Fibroblast of mammary gland (primary cell): ENCODE measurements at regions not wholly inside any gene's neighbourhood (a gene's known extent, or its start where the extent isn't known, plus 50 kb on each side); places are given as distances from the start of the nearest gene placed in this dataset.

Experiments
- DNase-seq: peaks from one replicate; pipeline ENCODE4 v3.0.0-alpha.2; 2010; ENCODE audit warnings: low read depth
- H3K4me3 ChIP-seq: 2 replicates; pipeline ENCODE4 v1.5.1; 2011; ENCODE audit warnings: low read depth, mild to moderate bottlenecking, low read length, moderate library complexity; ENCODE audit not compliant: control insufficient read depth
- TF ChIP-seq, protein P1 (sequence below): conservative IDR thresholded peaks from 2 replicates; pipeline ENCODE4 v1.5.1; 2011; ENCODE audit warnings: low read depth, low read length, inconsistent platforms; ENCODE audit not compliant: control insufficient read depth, insufficient read depth

DNA sequence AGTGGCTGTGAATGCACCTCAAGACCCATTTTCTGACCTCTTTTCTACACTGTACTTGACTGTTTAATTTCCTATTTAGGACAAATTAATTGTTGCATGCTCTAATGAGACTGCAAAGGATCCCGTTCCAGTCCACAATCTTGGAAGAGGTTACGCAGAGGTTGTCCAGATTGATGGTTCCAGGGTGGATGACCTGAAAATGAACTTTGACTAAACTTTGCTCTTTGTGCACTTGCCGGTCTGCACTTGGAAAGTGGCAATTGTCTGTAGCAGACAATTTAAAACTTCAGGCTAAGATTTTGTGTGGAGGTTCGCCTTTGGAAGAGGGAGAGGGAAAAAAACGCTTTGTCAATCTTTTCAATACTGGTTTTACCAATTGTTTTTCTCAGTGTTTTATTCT lies 267.8 kb downstream of the TMEM161B start:
- TF ChIP-seq, protein P1, sequence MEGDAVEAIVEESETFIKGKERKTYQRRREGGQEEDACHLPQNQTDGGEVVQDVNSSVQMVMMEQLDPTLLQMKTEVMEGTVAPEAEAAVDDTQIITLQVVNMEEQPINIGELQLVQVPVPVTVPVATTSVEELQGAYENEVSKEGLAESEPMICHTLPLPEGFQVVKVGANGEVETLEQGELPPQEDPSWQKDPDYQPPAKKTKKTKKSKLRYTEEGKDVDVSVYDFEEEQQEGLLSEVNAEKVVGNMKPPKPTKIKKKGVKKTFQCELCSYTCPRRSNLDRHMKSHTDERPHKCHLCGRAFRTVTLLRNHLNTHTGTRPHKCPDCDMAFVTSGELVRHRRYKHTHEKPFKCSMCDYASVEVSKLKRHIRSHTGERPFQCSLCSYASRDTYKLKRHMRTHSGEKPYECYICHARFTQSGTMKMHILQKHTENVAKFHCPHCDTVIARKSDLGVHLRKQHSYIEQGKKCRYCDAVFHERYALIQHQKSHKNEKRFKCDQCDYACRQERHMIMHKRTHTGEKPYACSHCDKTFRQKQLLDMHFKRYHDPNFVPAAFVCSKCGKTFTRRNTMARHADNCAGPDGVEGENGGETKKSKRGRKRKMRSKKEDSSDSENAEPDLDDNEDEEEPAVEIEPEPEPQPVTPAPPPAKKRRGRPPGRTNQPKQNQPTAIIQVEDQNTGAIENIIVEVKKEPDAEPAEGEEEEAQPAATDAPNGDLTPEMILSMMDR: no peak
- no peak overlapping the region for H3K4me3 ChIP-seq
- DNase-seq: no peak

- no peak for DNase-seq
- no peak overlapping the region for H3K4me3 ChIP-seq
- TF ChIP-seq, protein P1: no peak
These were observed 271.0 kb downstream of the TMEM161B start for GRCh38 chr5:87997662-87998061.

GRCh38 chr5:87966213-87966612 lies 302.4 kb downstream of the TMEM161B start:
- no peak for DNase-seq
- H3K4me3 ChIP-seq: no peak overlapping the region
- TF ChIP-seq, protein P1: no peak

DNA sequence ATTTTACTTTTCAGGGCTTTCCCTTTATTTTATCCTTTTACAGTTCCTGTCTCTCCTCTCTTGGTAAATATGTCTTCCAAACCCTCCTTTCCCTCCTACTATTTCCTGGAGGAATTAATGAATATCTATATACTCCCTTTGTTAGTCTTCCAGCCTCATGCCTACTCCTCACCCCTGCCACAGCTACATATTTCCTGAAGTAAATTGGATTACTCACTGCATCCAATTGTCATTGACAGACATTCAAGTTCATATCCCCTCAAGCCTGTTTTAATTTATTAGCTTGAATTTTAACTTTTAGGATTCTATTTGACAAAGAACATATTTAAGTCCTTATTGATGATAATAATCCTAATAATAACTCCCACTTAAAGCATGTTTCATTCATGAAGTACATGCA lies 314.5 kb downstream of the TMEM161B start:
- H3K4me3 ChIP-seq: no peak overlapping the region
- TF ChIP-seq, protein P1: no peak
- DNase-seq: no peak

DNA sequence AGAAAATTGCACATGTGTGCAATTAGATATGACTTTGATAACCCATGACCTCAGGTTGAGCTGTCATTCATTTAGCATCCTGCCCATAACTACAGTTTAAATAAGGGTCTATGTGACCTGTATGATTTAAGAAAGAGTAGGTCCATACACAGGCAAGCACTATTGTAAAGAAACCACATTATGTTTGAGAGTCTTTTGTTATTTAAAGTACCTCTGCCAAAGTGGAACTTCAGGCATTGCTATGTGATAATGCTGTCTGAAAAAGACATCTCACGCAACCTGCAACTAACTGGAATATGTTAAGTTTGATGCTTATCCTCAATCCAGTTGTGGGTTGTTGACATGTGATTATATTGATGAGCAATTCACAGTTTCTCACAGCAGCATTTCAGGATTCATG lies 317.0 kb downstream of the TMEM161B start:
- H3K4me3 ChIP-seq: no peak overlapping the region
- TF ChIP-seq, protein P1: no peak
- DNase-seq: no peak

GRCh38 chr5:87949676-87950631 lies 318.7 kb downstream of the TMEM161B start:
- DNase-seq: no peak
- TF ChIP-seq, protein P1: no peak
- H3K4me3 ChIP-seq: no peak overlapping the region
